HEK293 (cell line): ENCODE measurements at regions not wholly inside any gene's neighbourhood (a gene's known extent, or its start where the extent isn't known, plus 50 kb on each side); places are given as distances from the start of the nearest gene placed in this dataset.

Experiments used
- CTCF ChIA-PET: fragments of 350-600 bp; formaldehyde crosslinking; extraction: SDS; loops from one replicate; lab custom pipeline; 2021; ENCODE audit warnings: antibody characterized with exemption; lab: Yijun Ruan, JAX
- POLR2A ChIA-PET: fragments of 300-600 bp; formaldehyde crosslinking; extraction: SDS; loops from one replicate; lab custom pipeline; 2020; ENCODE audit warnings: antibody characterized with exemption, inconsistent platforms; lab: Yijun Ruan, JAX
- H3K27ac ChIP-seq: fragments of 200-500 bp; sonication (Bioruptor generic); 2 replicates; pipeline ENCODE4 v1.5.1; 2014; ENCODE audit warnings: low read depth, low read length, control low read depth, inconsistent platforms; ENCODE audit errors: extremely low read depth
- H3K36me3 ChIP-seq, 2 experiments: fragments of 200-500 bp in 1 of 2; sonication (Bioruptor generic) in 1 of 2; 1 replicate in 1 of 2; 2 replicates in 1 of 2; pipeline ENCODE4 v1.5.1; 2014 to 2017; ENCODE audit warnings: inconsistent platforms in 2 of 2, low read length in 2 of 2; ENCODE audit not compliant: control insufficient read depth in 2 of 2, insufficient read depth in 1 of 2
- H3K4me1 ChIP-seq: fragments of 200-500 bp; sonication (Bioruptor generic); 2 replicates; pipeline ENCODE4 v1.5.1; 2014; ENCODE audit warnings: mild to moderate bottlenecking, low read length, inconsistent platforms; ENCODE audit not compliant: control insufficient read depth, insufficient read depth
- H3K4me3 ChIP-seq: 2 replicates; pipeline ENCODE4 v1.5.1; 2011; ENCODE audit warnings: low read depth, mild to moderate bottlenecking, control low read depth, low read length, moderate library complexity
- H3K9me3 ChIP-seq: fragments of 200-500 bp; sonication (Bioruptor generic); 2 replicates; pipeline ENCODE4 v1.5.1; 2014; ENCODE audit warnings: low read depth, low read length, inconsistent platforms; ENCODE audit not compliant: control insufficient read depth, insufficient read depth
- BCL11B ChIP-seq: fragments of 450-650 bp; formaldehyde crosslinking; IDR thresholded peaks from 2 replicates; pipeline ENCODE4 v1.5.1; 2016; ENCODE audit warnings: low read depth, missing biosample characterization, missing genetic modification characterization
- GLIS1 ChIP-seq: fragments of 450-650 bp; formaldehyde crosslinking; IDR thresholded peaks from 2 replicates; pipeline ENCODE4 v1.5.1; 2016; ENCODE audit warnings: missing biosample characterization, missing genetic modification characterization
- GLIS2 ChIP-seq: fragments of 450-650 bp; formaldehyde crosslinking; IDR thresholded peaks from 2 replicates; pipeline ENCODE4 v1.5.1; 2016; ENCODE audit warnings: missing biosample characterization, missing genetic modification characterization
- ZNF10 ChIP-seq: fragments of 450-650 bp; formaldehyde crosslinking; IDR thresholded peaks from 2 replicates; pipeline ENCODE4 v1.5.1; 2017; ENCODE audit warnings: missing biosample characterization, missing genetic modification characterization
- ZNF114 ChIP-seq: fragments of 450-650 bp; formaldehyde crosslinking; IDR thresholded peaks from 2 replicates; pipeline ENCODE4 v1.5.0; 2017; ENCODE audit warnings: missing biosample characterization, missing genetic modification characterization
- ZNF223 ChIP-seq: fragments of 450-650 bp; formaldehyde crosslinking; IDR thresholded peaks from 2 replicates; pipeline ENCODE4 v1.5.1; 2016; ENCODE audit warnings: missing biosample characterization, missing genetic modification characterization
- ZNF239 ChIP-seq: fragments of 450-650 bp; formaldehyde crosslinking; IDR thresholded peaks from 2 replicates; pipeline ENCODE4 v1.5.1; 2016; ENCODE audit warnings: missing biosample characterization, missing genetic modification characterization
- ZNF394 ChIP-seq: fragments of 450-650 bp; formaldehyde crosslinking; IDR thresholded peaks from 2 replicates; pipeline ENCODE4 v1.5.1; 2016; ENCODE audit warnings: missing biosample characterization, missing genetic modification characterization, mild to moderate bottlenecking, moderate library complexity, borderline replicate concordance
- ZNF548 ChIP-seq: fragments of 450-650 bp; formaldehyde crosslinking; IDR thresholded peaks from 2 replicates; pipeline ENCODE4 v1.5.1; 2016; ENCODE audit warnings: missing biosample characterization, missing genetic modification characterization
- ZNF585B ChIP-seq: fragments of 450-650 bp; formaldehyde crosslinking; IDR thresholded peaks from 2 replicates; pipeline ENCODE4 v1.5.1; 2016; ENCODE audit warnings: missing biosample characterization, missing genetic modification characterization
- ZNF624 ChIP-seq: fragments of 450-650 bp; formaldehyde crosslinking; IDR thresholded peaks from 2 replicates; pipeline ENCODE4 v1.5.1; 2017; ENCODE audit warnings: missing biosample characterization, missing genetic modification characterization
- ZNF654 ChIP-seq: fragments of 450-650 bp; formaldehyde crosslinking; IDR thresholded peaks from 2 replicates; pipeline ENCODE4 v1.5.1; 2016; ENCODE audit warnings: low read depth, missing biosample characterization, missing genetic modification characterization
- ZNF658 ChIP-seq: fragments of 450-650 bp; formaldehyde crosslinking; IDR thresholded peaks from 2 replicates; pipeline ENCODE4; 2016; ENCODE audit warnings: missing biosample characterization, missing genetic modification characterization
- ZNF768 ChIP-seq: fragments of 450-650 bp; formaldehyde crosslinking; IDR thresholded peaks from 2 replicates; pipeline ENCODE4 v1.5.1; 2018; ENCODE audit warnings: missing biosample characterization, mild to moderate bottlenecking, missing genetic modification characterization
- ZNF791 ChIP-seq: fragments of 450-650 bp; formaldehyde crosslinking; IDR thresholded peaks from 2 replicates; pipeline ENCODE4 v1.5.1; 2016; ENCODE audit warnings: missing biosample characterization, missing genetic modification characterization
- ZNF830 ChIP-seq: fragments of 450-650 bp; IDR thresholded peaks from 2 replicates; pipeline ENCODE4 v1.5.0; 2018; ENCODE audit warnings: missing biosample characterization, missing genetic modification characterization, low read depth, mild to moderate bottlenecking, moderate library complexity
- ZSCAN23 ChIP-seq: fragments of 450-650 bp; formaldehyde crosslinking; IDR thresholded peaks from 2 replicates; pipeline ENCODE4 v1.5.1; 2016; ENCODE audit warnings: missing biosample characterization, missing genetic modification characterization
- TF ChIP-seq, protein P1 (sequence below): fragments of 450-650 bp; formaldehyde crosslinking; conservative IDR thresholded peaks from 2 replicates; pipeline ENCODE4 v1.5.1; 2016; ENCODE audit warnings: low read depth, missing biosample characterization, missing genetic modification characterization
- TF ChIP-seq, protein P2 (sequence below): sonication (generic); formaldehyde crosslinking; IDR thresholded peaks from 2 replicates; pipeline ENCODE4 v1.8.1; 2022; ENCODE audit warnings: mild to moderate bottlenecking, moderate library complexity, missing genetic modification reagents
- TF ChIP-seq, protein P3 (sequence below): fragments of 450-650 bp; IDR thresholded peaks from 2 replicates; pipeline ENCODE4 v1.5.1; 2018; ENCODE audit warnings: missing biosample characterization, missing genetic modification characterization

DNA sequence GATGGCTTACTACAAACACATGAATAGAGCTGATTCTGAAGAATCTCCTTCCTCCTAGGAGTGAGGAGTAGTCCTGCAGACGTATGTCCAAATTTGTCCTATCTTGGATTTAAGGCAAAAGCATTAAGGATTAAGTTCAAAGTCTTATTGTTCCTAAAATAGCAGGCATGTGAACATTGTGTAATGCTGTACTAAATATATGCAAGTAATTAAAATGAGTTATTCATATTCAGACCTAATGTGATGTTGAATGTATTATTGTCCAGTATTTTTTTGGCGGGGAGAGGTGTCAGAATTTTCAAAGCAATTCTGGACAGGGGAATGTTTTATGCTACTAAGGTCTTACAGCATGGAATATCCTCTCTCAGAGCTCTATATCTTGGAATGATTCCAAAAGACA is 60.7 kb upstream of the STK38L start:
- H3K4me3 ChIP-seq = no peak overlapping the region
- POLR2A ChIA-PET = no interaction called here
- peaks cover 17% of the 10 kb centered on the region for H3K4me1 ChIP-seq
- H3K36me3 ChIP-seq = no peaks in the 10 kb centered on the region
- no peak overlapping the region for H3K27ac ChIP-seq
- H3K9me3 ChIP-seq = no peaks in the 10 kb centered on the region
- TF ChIP-seq ZSCAN23 (tag by site-specific recombination) (no peak), ZNF791 (tag by site-specific recombination) (no peak), BCL11B (tag by site-specific recombination) (no peak), ZNF768 (tag by site-specific recombination) (no peak), ZNF114 (no peak), ZNF394 (no peak), ZNF830 (tag by site-specific recombination) (no peak), ZNF585B (tag by site-specific recombination) (no peak), GLIS2 (no peak), ZNF239 (tag by site-specific recombination) (no peak), ZNF658 (no peak), ZNF223 (tag by site-specific recombination) (no peak), ZNF654 (tag by site-specific recombination) (no peak), ZNF624 (no peak), GLIS1 (tag by site-specific recombination) (no peak)
- TF ChIP-seq, protein P1, sequence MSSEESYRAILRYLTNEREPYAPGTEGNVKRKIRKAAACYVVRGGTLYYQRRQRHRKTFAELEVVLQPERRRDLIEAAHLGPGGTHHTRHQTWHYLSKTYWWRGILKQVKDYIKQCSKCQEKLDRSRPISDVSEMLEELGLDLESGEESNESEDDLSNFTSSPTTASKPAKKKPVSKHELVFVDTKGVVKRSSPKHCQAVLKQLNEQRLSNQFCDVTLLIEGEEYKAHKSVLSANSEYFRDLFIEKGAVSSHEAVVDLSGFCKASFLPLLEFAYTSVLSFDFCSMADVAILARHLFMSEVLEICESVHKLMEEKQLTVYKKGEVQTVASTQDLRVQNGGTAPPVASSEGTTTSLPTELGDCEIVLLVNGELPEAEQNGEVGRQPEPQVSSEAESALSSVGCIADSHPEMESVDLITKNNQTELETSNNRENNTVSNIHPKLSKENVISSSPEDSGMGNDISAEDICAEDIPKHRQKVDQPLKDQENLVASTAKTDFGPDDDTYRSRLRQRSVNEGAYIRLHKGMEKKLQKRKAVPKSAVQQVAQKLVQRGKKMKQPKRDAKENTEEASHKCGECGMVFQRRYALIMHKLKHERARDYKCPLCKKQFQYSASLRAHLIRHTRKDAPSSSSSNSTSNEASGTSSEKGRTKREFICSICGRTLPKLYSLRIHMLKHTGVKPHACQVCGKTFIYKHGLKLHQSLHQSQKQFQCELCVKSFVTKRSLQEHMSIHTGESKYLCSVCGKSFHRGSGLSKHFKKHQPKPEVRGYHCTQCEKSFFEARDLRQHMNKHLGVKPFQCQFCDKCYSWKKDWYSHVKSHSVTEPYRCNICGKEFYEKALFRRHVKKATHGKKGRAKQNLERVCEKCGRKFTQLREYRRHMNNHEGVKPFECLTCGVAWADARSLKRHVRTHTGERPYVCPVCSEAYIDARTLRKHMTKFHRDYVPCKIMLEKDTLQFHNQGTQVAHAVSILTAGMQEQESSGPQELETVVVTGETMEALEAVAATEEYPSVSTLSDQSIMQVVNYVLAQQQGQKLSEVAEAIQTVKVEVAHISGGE = no peak
- TF ChIP-seq, protein P2, sequence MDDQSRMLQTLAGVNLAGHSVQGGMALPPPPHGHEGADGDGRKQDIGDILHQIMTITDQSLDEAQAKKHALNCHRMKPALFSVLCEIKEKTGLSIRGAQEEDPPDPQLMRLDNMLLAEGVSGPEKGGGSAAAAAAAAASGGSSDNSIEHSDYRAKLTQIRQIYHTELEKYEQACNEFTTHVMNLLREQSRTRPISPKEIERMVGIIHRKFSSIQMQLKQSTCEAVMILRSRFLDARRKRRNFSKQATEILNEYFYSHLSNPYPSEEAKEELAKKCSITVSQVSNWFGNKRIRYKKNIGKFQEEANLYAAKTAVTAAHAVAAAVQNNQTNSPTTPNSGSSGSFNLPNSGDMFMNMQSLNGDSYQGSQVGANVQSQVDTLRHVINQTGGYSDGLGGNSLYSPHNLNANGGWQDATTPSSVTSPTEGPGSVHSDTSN (CRISPR knock-in tag) = no peak
- TF ChIP-seq, protein P3, sequence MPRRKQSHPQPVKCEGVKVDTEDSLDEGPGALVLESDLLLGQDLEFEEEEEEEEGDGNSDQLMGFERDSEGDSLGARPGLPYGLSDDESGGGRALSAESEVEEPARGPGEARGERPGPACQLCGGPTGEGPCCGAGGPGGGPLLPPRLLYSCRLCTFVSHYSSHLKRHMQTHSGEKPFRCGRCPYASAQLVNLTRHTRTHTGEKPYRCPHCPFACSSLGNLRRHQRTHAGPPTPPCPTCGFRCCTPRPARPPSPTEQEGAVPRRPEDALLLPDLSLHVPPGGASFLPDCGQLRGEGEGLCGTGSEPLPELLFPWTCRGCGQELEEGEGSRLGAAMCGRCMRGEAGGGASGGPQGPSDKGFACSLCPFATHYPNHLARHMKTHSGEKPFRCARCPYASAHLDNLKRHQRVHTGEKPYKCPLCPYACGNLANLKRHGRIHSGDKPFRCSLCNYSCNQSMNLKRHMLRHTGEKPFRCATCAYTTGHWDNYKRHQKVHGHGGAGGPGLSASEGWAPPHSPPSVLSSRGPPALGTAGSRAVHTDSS = no peak
- TF ChIP-seq, all 188 proteins: peak for 0
- CTCF ChIA-PET = no interaction called here

DNA sequence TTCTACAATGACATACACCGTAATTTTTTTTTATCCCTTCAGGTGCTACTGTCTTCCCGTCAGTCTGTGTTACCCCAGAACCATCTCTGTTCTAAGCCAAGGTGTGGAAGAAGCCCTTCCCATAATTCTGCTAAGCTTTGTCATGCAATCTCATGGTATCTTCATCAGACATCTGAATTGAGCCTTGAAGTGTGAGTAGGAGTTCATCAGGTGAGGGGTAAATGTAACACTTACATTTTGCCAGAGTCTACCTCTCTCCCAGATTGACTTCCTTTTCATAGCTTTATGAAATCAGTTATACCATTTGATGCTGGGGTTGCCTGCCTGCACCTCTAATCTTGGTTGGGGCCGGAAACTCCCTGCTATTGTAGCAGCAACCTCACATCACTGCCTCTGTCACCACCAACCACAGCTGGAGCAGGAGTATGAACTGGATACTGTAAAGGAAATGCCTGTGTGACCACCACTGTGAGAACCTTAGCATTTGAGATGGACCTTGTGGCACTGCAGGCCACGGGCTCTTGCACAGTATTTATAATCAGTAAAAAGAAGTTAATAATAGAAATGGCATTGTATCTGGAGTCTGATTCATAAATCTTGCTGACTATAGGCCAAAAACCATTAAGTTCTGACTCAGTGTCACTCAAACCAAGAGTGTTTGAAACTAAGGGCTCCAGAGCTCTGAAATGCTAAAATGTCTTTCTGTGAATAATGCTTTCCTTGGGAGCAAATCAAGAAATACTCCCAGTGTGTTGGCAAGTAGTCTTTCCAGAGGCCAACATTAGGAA is 58.7 kb upstream of the STK38L start:
- ChIA-PET POLR2A (interaction anchor here (0.5 kb wide), 1 partner anchor 316 kb away, joined by 5 read pairs; no protein-coding TSS in a partner anchor), CTCF (no interaction called here)
- Histone ChIP-seq H3K4me3 (no peak overlapping the region), H3K36me3 (no peaks in the 10 kb centered on the region), H3K9me3 (no peaks in the 10 kb centered on the region), H3K27ac (no peak overlapping the region), H3K4me1 (peaks cover 1% of the 10 kb centered on the region; the same call in 1 of the 2 replicates)
- TF ChIP-seq ZNF10 = peak; percentile 87
- no peak for TF ChIP-seq ZNF548 (tag by site-specific recombination)
